ENCODE measurements at regions not wholly inside any gene's neighbourhood (a gene's known extent, or its start where the extent isn't known, plus 50 kb on each side); places are given as distances from the start of the nearest gene placed in this dataset.
"Not testable (repeated sequence)": the region's sequence is repeated elsewhere in the genome, so short reads cannot be mapped to it uniquely, and the experiment has no call there.

DNA sequence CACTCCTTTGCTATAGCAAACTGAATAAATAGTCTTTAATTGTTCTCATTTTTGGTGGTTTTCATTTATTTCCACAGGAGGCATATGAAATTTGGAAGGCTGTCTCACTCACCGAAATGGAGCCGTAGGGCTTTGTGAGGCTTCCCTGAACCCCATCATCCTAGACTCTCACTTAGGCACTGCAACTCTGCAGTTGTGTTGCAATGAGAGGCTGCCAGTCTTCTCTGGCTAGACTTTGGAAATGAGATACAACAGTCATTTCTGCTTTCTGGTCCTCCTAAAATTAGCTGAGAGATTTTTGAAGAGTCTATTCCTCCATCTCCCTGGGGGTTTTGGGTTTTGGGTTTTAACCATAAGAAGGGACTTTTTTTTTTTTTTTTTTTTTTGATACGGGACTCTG, 146.5 kb downstream of the SH3BGRL start:
- no peak for DNase-seq (ENCODE audit: low spot score)

DNA sequence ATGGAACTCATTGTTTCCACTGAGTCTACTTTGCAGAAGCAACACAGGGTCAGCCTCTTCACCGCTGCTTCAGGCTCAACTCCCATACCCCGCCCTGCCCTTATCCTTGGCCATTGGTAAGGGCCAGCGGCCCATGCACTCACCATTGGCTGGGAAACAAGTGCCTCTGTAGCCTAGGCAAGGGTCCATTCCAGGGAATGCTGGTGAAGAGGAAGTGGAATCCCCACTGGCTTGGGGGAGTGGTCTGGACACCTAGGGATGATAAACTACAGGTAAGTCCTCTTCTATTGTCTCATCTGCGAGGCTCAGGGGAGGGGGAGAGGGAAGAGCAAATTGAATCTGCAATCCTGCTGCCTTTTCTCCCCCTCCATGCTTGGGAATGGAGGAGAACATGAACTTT, 153.1 kb downstream of the SH3BGRL start:
- no peak for DNase-seq (ENCODE audit: low spot score)

GRCh38 chrX:81355436-81355835, 153.5 kb downstream of the SH3BGRL start:
- no peak for DNase-seq (ENCODE audit: low spot score)

- no peak for DNase-seq (ENCODE audit: low spot score)
These were observed 165.4 kb downstream of the SH3BGRL start for GRCh38 chrX:81367291-81367690.

DNA sequence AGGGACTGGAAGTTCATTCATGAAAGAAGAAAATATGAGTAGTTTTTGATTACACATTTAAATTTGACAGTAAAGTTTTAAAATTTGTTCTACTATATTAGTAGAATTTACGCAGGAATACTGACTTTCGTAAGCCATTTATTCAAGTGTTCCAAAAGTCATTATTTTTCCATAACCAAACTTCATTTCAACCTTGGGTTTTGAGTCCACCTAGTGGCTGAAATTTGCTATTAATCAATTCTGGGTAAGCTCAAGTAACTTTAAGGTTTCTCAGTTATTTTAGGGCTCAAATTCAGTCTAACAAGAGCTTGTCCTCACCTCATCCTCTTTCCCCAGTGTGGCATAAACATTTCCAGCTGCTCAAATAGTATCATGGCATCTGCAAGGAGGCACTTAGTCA, 175.4 kb downstream of the SH3BGRL start:
- no peak for DNase-seq (ENCODE audit: low spot score)

DNA sequence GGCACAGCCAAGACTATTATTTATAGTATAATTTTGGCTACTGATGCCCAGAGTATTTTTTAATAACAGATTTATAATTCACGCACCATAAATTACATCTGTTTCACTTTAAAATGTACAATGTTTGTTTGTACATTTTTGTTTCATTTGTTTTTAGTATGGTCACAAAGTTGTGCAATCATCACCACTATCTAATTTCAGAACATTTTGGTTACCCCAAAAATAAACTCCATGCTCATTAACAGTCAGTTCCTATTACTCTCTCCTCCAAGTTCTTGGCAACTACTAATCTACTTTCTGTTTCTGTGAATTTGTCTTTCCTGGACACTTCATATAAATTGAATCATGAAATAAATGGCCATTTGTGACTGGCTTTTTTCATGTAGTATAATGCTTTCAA, 176.7 kb downstream of the SH3BGRL start:
- no peak for DNase-seq (ENCODE audit: low spot score)

GRCh38 chrX:81390237-81390636, 188.3 kb downstream of the SH3BGRL start:
- no peak for DNase-seq (ENCODE audit: low spot score)

DNA sequence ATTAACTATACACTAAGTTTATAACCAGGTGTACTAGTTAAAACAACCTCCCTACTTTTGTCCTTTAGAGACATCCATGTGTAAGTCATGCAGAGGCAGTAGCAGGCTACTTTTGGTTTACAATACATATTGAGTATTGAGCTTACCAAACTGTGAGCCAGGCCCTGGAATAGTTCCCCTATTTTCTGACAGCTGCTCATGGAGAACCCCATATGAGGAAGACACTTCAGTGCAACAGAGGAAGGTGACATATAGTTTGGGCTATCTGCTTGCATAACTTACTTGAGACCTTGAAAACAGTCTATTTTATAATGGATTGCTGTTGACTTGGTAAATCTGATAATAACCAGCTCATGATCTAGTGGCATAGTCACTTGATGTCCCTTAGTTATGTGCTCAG, 190.5 kb downstream of the SH3BGRL start:
- no peak for DNase-seq (ENCODE audit: low spot score)

DNA sequence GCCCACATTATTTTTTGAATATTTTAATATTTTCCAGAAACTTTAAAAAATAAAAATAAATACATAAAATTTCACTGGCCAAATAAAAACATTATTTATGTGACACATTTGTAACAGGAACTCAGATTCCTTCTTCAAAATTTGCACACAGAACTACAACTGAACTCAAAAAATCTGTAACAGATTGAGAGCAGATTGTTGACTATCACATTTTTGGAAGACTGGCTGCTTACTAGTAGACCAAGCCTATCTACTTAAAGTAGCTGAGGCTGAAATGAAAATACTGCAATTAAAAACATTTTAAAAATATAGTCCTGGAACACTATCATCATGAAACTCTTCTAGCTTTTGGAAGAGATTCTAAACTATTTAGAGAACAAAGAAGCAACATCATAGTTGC, 203.9 kb downstream of the SH3BGRL start:
- DNase-seq (ENCODE audit: low spot score): no peak

DNA sequence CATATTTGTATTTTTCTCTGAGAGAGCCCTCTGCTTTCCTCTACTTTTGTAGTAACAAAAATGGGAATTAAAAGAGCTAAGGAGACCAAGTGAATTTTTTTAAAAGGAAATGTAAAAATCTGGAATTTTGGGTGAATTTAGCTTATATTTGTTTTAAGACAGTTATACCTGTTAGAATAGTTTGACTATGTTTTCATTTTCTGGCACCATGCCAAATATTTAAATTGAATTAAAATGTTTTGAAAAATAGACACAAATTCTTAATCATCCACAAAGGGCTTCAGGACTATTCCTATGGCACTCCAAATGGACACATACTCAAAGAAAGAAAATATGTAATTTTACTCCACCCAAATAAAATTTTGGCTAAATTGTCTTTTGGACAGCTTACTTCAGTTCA, 209.6 kb downstream of the SH3BGRL start:
- no peak for DNase-seq (ENCODE audit: low spot score)

DNA sequence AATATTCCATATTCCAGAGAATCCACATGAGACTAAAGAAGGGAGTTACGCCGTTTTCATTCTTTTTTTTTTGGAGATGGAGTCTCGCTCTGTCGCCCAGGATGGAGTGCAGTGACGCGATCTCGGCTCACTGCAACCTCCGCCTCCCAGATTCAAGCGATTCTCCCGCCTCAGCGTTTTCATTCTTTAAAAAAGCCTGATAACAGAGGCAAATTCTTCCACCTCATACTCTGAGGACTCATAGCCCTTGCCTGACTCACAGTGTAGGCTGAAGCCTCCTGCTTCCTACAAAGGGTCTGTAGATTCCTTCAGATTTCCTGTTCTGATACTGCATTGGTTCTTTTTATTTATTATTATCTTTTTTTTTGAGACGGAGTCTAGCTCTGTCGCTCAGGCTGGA, 210.5 kb downstream of the SH3BGRL start:
- no peak for DNase-seq (ENCODE audit: low spot score)

DNA sequence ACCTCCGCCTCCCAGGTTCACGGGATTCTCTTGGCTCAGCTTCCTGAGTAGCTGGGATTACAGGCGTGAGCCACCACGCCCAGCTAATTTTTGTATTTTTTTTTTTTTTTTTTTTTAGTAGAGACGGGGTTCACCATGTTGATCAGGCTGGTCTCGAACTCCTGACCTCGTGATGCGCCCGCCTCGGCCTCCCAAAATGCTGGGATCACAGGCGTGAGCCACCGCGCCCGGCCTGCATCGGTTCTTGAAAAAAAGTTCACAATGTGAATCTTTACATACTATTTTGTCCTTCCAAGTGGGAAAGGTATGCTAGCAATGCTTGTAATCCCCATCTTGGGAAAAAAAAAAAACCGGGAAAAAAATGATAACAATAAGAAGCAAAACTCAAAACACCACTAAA, 211.0 kb downstream of the SH3BGRL start:
- DNase-seq (ENCODE audit: low spot score): not testable (repeated sequence)

GRCh38 chrX:81414630-81415029, 212.7 kb downstream of the SH3BGRL start:
- peak; percentile 0 for DNase-seq (ENCODE audit: low spot score)
